H1 (cell line): ENCODE measurements at regions not wholly inside any gene's neighbourhood (a gene's known extent, or its start where the extent isn't known, plus 50 kb on each side); places are given as distances from the start of the nearest gene placed in this dataset.
A peak's percentile ranks its signal among the peaks of the same experiment; 100 is the strongest.

Experiments used
- CTCF ChIA-PET: fragments of 300-600 bp; sonication (Branson Sonifier 250); formaldehyde crosslinking; loops from one replicate; lab custom pipeline; 2021; ENCODE audit not compliant: partially characterized antibody; lab: Charles Lee
- POLR2A ChIA-PET: fragments of 300-600 bp; sonication (Branson Sonifier 250); formaldehyde crosslinking; loops from one replicate; lab custom pipeline; 2021; ENCODE audit warnings: inconsistent platforms; ENCODE audit not compliant: partially characterized antibody; lab: Charles Lee
- DNase-seq, 2 experiments: peaks; one replicate each; pipeline versions ENCODE4 v3.0.0 to v3.0.0-alpha.2; 2010 to 2022; ENCODE audit warnings: low spot score in 2 of 2, low read depth in 1 of 2, mixed read lengths in 1 of 2
- FAIRE-seq: peaks from 2 replicates; lab custom pipeline; 2011; peaks lifted over from hg19 to GRCh38; lab: Jason Lieb, UNC
- H2AFZ ChIP-seq: 2 replicates; pipeline ENCODE4 v1.8.1; 2012; ENCODE audit warnings: low read length, inconsistent platforms
- H2AK5ac ChIP-seq: 2 replicates; pipeline ENCODE4 v1.6.1; 2013; ENCODE audit warnings: low read depth, low read length
- H2BK120ac ChIP-seq: replicated peaks from 2 replicates; pipeline ENCODE3; 2013; ENCODE audit warnings: low read depth, low read length, inconsistent platforms
- H2BK12ac ChIP-seq: 2 replicates; pipeline ENCODE4 v1.6.1; 2013; ENCODE audit warnings: low read depth, low read length
- H2BK15ac ChIP-seq: 2 replicates; pipeline ENCODE4 v1.6.1; 2013; ENCODE audit warnings: low read length
- H2BK20ac ChIP-seq: 2 replicates; pipeline ENCODE4 v1.6.1; 2013; ENCODE audit warnings: low read length
- H2BK5ac ChIP-seq: 2 replicates; pipeline ENCODE4 v1.6.1; 2013; ENCODE audit warnings: low read depth, low read length
- H3K14ac ChIP-seq: 2 replicates; pipeline ENCODE4 v1.6.1; 2013; ENCODE audit warnings: inconsistent platforms; ENCODE audit not compliant: insufficient read length
- H3K18ac ChIP-seq: 2 replicates; pipeline ENCODE4 v1.6.1; 2013; ENCODE audit warnings: low read length; ENCODE audit errors: extremely low read depth
- H3K23ac ChIP-seq: 2 replicates; pipeline ENCODE4 v1.6.1; 2013; ENCODE audit warnings: inconsistent platforms; ENCODE audit not compliant: insufficient read length
- H3K23me2 ChIP-seq: 2 replicates; pipeline ENCODE4 v1.6.1; 2013; ENCODE audit warnings: low read depth, low read length
- H3K27ac ChIP-seq: 2 replicates; pipeline ENCODE4 v1.6.1; 2011; ENCODE audit warnings: low read depth, low read length, inconsistent platforms
- H3K27me3 ChIP-seq, 4 experiments: replicated peaks in 1 of 4; 1 replicate in 1 of 4; 2 replicates in 3 of 4; pipeline versions ENCODE4 v1.6.1 to v1.8.1; 2011 to 2013; ENCODE audit warnings: low read length in 3 of 4, mild to moderate bottlenecking in 3 of 4, inconsistent platforms in 2 of 4, mixed read lengths in 2 of 4, moderate library complexity in 1 of 4; ENCODE audit not compliant: control insufficient read depth in 3 of 4, insufficient read depth in 3 of 4; ENCODE audit errors: extremely low read depth in 1 of 4
- H3K36me3 ChIP-seq, 4 experiments: 2 replicates each; pipeline versions ENCODE4 v1.6.1 to v1.8.1; 2011 to 2013; ENCODE audit warnings: mild to moderate bottlenecking in 4 of 4, low read length in 3 of 4, moderate library complexity in 2 of 4, control low read depth in 1 of 4, inconsistent platforms in 1 of 4; ENCODE audit not compliant: insufficient read depth in 4 of 4, control insufficient read depth in 2 of 4
- H3K4ac ChIP-seq: replicated peaks from 2 replicates; pipeline ENCODE3; 2013; ENCODE audit warnings: low read length, low read depth, mixed read lengths, inconsistent platforms; ENCODE audit not compliant: insufficient read length
- H3K4me1 ChIP-seq, 4 experiments: replicated peaks in 1 of 4; 1 replicate in 1 of 4; 2 replicates in 3 of 4; pipeline versions ENCODE4 v1.6.1 to v1.8.1; 2011 to 2013; ENCODE audit warnings: low read length in 3 of 4, inconsistent platforms in 2 of 4, mixed read lengths in 1 of 4; ENCODE audit not compliant: insufficient read depth in 4 of 4, control insufficient read depth in 3 of 4
- H3K4me2 ChIP-seq, 2 experiments: 2 replicates each; pipeline versions ENCODE4 v1.6.1 to v1.8.1; 2011 to 2013; ENCODE audit warnings: low read depth in 2 of 2, low read length in 2 of 2, control low read depth in 1 of 2, inconsistent platforms in 1 of 2, mild to moderate bottlenecking in 1 of 2; ENCODE audit not compliant: insufficient read depth in 1 of 2
- H3K4me3 ChIP-seq, 4 experiments: fragments of 200-600, 300-600 bp in 1 of 4; sonication (generic), shearing (Covaris generic), sonication (Bioruptor Twin) in 1 of 4; 2 replicates each; pipeline versions ENCODE4 v1.5.1 to v1.8.1; 2011 to 2016; ENCODE audit warnings: low read length in 4 of 4, low read depth in 3 of 4, control low read depth in 2 of 4, inconsistent platforms in 2 of 4, mild to moderate bottlenecking in 2 of 4, mixed read lengths in 1 of 4, moderate library complexity in 1 of 4; ENCODE audit not compliant: insufficient read depth in 2 of 4; ENCODE audit errors: extremely low read depth in 1 of 4
- H3K56ac ChIP-seq: replicated peaks from 2 replicates; pipeline ENCODE3; 2013; ENCODE audit warnings: low read depth, mild to moderate bottlenecking, mixed read lengths, low read length, inconsistent platforms; ENCODE audit not compliant: insufficient read length
- H3K79me1 ChIP-seq: 2 replicates; pipeline ENCODE4 v1.6.1; 2013; ENCODE audit warnings: low read depth, low read length, control low read depth
- H3K79me2 ChIP-seq, 2 experiments: 2 replicates each; pipeline versions ENCODE4 v1.6.1 to v1.8.1; 2012 to 2013; ENCODE audit warnings: low read length in 2 of 2, mild to moderate bottlenecking in 2 of 2, inconsistent platforms in 1 of 2; ENCODE audit not compliant: insufficient read depth in 2 of 2, control insufficient read depth in 1 of 2
- H3K9ac ChIP-seq, 4 experiments: replicated peaks in 1 of 4; 1 replicate in 1 of 4; 2 replicates in 3 of 4; pipeline versions ENCODE4 v1.6.1 to v1.8.1; 2011 to 2013; ENCODE audit warnings: low read depth in 3 of 4, low read length in 3 of 4, control low read depth in 2 of 4, mild to moderate bottlenecking in 2 of 4, moderate library complexity in 2 of 4, inconsistent platforms in 1 of 4; ENCODE audit errors: extremely low read depth in 1 of 4
- H3K9me3 ChIP-seq, 2 experiments: 2 replicates each; pipeline versions ENCODE4 v1.6.1 to v1.8.1; 2012 to 2013; ENCODE audit warnings: mild to moderate bottlenecking in 2 of 2, moderate library complexity in 2 of 2, control low read depth in 1 of 2, inconsistent platforms in 1 of 2, low read depth in 1 of 2, low read length in 1 of 2, mixed read lengths in 1 of 2; ENCODE audit not compliant: insufficient read depth in 2 of 2
- H4K20me1 ChIP-seq, 2 experiments: replicated peaks in 1 of 2; 2 replicates each; pipeline versions ENCODE3 to v1.8.1; 2011 to 2013; ENCODE audit warnings: inconsistent platforms in 2 of 2, low read length in 2 of 2, mild to moderate bottlenecking in 1 of 2; ENCODE audit not compliant: insufficient read depth in 2 of 2, control insufficient read depth in 1 of 2
- H4K5ac ChIP-seq: 2 replicates; pipeline ENCODE4 v1.6.1; 2013; ENCODE audit warnings: low read length, low read depth, mixed read lengths, inconsistent platforms; ENCODE audit not compliant: insufficient read length
- H4K8ac ChIP-seq: 2 replicates; pipeline ENCODE4 v1.8.0; 2013; ENCODE audit warnings: mild to moderate bottlenecking, moderate library complexity, low read length, inconsistent platforms; ENCODE audit not compliant: insufficient read depth; ENCODE audit errors: extremely low read depth
- H4K91ac ChIP-seq: replicated peaks from 2 replicates; pipeline ENCODE3; 2013; ENCODE audit warnings: low read length, mixed read lengths, inconsistent platforms; ENCODE audit not compliant: insufficient read length
- CBX8 ChIP-seq: fragments of 300-800, 300-1000 bp; sonication (generic); IDR thresholded peaks from 2 replicates; pipeline ENCODE4 v1.7.1; 2016; ENCODE audit warnings: low read depth, low read length, borderline replicate concordance
- GTF2F1 ChIP-seq: IDR thresholded peaks from 2 replicates; pipeline ENCODE4 v1.6.1; 2012; ENCODE audit warnings: low read depth, low read length, improper control_type of control experiment, borderline replicate concordance
- JUND ChIP-seq: IDR thresholded peaks from 2 replicates; pipeline ENCODE4 v1.6.1; 2011; ENCODE audit warnings: mild to moderate bottlenecking, improper control_type of control experiment, low read length
- KDM1A ChIP-seq: fragments of 200-600, 300-600 bp; sonication (generic); IDR thresholded peaks from 2 replicates; pipeline ENCODE4 v1.7.1; 2016; ENCODE audit warnings: mild to moderate bottlenecking, low read length, borderline replicate concordance
- SIRT6 ChIP-seq: IDR thresholded peaks from one replicate; pipeline ENCODE4 v1.7.1; 2012; ENCODE audit warnings: low read length, inconsistent platforms
- SP2 ChIP-seq: IDR thresholded peaks from 2 replicates; pipeline ENCODE4 v1.6.1; 2012; ENCODE audit warnings: mild to moderate bottlenecking, low read length, inconsistent platforms
- SP4 ChIP-seq: IDR thresholded peaks from 2 replicates; pipeline ENCODE4 v1.6.1; 2012; ENCODE audit warnings: low read length, inconsistent platforms
- WGBS, 2 experiments: shearing (Covaris generic) in 1 of 2; methylation state at CpG; one replicate each; pipeline versions ENCODE4 v1.1.6 to v1.1.7; 2013 to 2015; ENCODE audit warnings: low lambda C conversion rate in 2 of 2, mixed read lengths in 2 of 2, inconsistent platforms in 1 of 2, low coverage in 1 of 2, missing lambda C conversion rate in 1 of 2; ENCODE audit not compliant: insufficient replicate concordance in 2 of 2, insufficient coverage in 1 of 2, insufficient read length in 1 of 2; ENCODE audit errors: extremely low coverage in 1 of 2, missing lambda C conversion rate in 1 of 2; 5-methylcytosine and 5-hydroxymethylcytosine counted together

GRCh38 chr18:75548353-75548905 is 120.9 kb upstream of the SMIM21 start:
- Histone ChIP-seq H3K18ac (no peak overlapping the region), H3K36me3 (no peaks in the 10 kb centered on the region), H2BK15ac (no peak overlapping the region), H2BK5ac (no peak overlapping the region), H2AK5ac (no peak overlapping the region), H2BK120ac (no peak overlapping the region), H4K8ac (no peak overlapping the region), H3K4me1 (no peaks in the 10 kb centered on the region), H3K27me3 (no peaks in the 10 kb centered on the region), H3K4me2 (no peak overlapping the region), H4K5ac (no peak overlapping the region), H4K20me1 (no peaks in the 10 kb centered on the region), H3K4ac (no peak overlapping the region), H2AFZ (no peak overlapping the region), H3K23ac (no peak overlapping the region), H3K27ac (no peak overlapping the region), H3K79me2 (no peaks in the 10 kb centered on the region), H3K9ac (no peak overlapping the region), H3K23me2 (no peaks in the 10 kb centered on the region), H3K4me3 (no peak overlapping the region), H3K14ac (no peak overlapping the region), H3K79me1 (no peaks in the 10 kb centered on the region), H3K56ac (no peak overlapping the region), H4K91ac (no peak overlapping the region), H2BK12ac (no peak overlapping the region), H2BK20ac (no peak overlapping the region), H3K9me3 (no peaks in the 10 kb centered on the region; a peak in 1 of 4 replicates)
- CTCF ChIA-PET, result interaction anchor here (1.6 to 2.4 kb wide), 3 partner anchors 11 to 490 kb away, joined by 3 to 5 read pairs (median 3); no protein-coding TSS in a partner anchor
- POLR2A ChIA-PET, result no interaction called here
- no peak for DNase-seq
- peak; percentile 24 for FAIRE-seq
- WGBS, 2 experiments, result 89% methylated on average over 10 of the region's 10 CpGs; no CpG with 5 or more reads in 1 of the 2 experiments
- no peak for TF ChIP-seq SP2
- TF ChIP-seq KDM1A, result no peak
- no peak for TF ChIP-seq GTF2F1
- no peak for TF ChIP-seq JUND
- TF ChIP-seq SP4, result no peak
- no peak for TF ChIP-seq CBX8
- TF ChIP-seq SIRT6, result no peak
